Stimulated activated CD8-positive, alpha-beta memory T cell treated with anti-CD3 and anti-CD28 coated beads, Interleukin-2, amount 100 ng/mL, for 48 hours (primary cell): ENCODE measurements at regions not wholly inside any gene's neighbourhood (a gene's known extent, or its start where the extent isn't known, plus 50 kb on each side); places are given as distances from the start of the nearest gene placed in this dataset.

Source experiments
- DNase-seq, 2 donors: peaks; one replicate each; pipeline ENCODE4 v3.0.0-alpha.2; 2020; ENCODE audit warnings: low read depth in 2 of 2

- no peak for DNase-seq
Measured at GRCh38 chr22:49197986-49198704, 629.5 kb downstream of the BRD1 start.

DNA sequence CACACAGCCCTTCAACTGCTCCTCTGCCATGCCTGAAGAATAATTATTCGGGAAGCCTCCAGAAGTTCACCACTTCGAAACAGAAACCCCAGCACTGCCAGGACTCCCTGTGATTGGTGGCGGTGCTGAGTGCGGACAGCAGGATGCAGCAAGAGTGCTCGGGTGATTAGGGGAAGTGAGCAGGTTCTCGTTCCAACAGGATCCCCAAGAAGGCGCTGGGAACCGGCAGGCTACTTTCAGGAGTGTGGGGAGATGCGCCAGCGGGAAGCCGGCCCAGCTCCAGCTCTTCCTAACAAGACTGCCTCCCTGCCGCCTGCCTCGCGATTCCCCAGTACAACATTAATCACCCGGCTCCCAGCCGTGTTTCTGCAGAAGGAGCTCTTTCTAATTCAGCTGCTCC, 630.2 kb downstream of the BRD1 start:
- no peak for DNase-seq

DNA sequence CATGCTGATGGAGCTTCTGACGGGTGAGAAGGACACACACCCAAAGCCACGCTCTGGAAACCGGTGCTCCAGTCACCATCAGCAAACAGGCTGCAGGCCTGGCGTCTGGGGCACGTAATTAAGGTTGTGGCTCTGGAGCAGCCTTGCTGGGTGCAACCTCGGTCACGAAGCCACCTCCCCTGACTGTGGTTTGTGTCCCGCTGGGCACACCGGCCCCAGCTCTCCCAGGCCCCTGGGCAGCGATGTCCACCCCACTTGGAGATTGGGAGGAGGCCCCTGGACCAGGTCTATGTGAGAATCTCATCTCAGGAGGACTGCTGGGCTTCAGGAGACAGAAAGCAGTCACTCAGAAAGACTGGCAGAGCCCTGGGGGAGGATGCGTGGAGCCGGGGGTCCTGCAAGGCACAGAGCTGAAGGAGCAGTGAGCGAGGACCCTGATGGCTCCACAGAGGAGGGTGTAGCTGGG, 631.6 kb downstream of the BRD1 start:
- no peak for DNase-seq

DNA sequence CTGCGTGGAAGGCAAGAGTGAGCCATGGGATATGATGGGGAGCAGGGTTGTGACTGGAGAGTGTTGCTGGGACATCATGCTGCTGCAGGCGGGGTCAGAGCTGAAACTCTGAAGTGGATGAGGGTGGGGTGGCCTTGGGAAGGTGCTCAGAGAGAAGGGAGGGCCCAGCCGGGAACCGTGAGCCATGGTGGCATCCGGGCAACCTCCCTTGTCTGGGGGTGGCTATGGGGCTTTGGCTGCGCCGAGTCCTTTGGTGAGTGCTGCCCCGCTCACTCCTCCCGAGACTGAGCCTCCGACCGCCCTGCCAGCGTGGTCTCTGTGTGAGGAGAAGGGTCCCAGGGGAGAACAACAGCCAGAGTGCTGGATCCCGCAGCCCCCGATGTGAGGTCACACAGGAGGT, 632.0 kb downstream of the BRD1 start:
- DNase-seq = no peak

DNA sequence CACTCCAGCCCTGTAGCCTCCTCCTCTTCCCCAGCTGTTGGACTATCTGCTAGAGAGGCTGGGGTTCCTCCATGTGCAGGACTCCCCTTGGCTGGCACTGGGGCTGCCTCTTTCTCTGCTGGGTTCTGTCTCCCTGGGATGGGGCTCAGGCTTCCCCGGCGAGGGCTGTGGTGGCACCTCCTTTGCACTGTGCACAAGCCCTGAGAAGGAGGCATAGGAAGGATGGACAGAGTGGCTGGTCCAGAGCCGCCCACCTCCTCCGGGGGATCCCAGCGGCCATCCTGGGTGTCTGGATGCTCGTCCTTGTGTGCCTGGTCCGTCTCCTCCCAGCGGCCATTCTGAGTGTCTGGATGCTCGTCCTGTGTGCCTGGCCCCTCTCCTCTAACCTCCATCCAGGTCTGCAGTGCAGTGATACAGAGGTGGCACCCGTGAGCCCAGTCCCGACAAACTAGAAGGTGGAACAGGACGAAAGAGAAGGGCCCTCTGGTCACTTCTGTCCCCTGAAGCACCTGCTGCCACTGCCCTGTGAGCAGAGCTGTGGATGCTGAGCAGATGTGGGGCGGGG, 633.7 kb downstream of the BRD1 start:
- no peak for DNase-seq

- DNase-seq = no peak
Measured at GRCh38 chr22:49193348-49193747, 634.3 kb downstream of the BRD1 start.

DNA sequence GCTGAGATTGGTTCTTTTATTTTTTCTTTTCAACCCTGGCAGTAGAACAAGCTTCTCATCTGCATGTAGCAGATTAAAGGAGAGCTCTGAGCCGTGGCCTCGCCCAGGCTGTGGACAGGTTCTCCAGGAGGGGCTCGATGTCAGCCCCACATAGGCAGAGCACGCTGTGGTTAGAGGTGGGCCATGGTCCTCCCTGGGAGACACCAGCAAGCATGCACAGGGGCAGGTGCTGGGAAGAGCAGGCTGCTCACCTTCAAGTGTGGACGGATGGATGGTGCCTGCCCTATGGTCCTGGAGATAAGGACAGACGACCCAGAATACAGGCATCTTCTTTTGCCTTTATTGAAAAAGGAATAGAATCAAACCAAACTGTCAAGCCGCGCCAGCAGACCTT, 634.8 kb downstream of the BRD1 start:
- DNase-seq = no peak

DNA sequence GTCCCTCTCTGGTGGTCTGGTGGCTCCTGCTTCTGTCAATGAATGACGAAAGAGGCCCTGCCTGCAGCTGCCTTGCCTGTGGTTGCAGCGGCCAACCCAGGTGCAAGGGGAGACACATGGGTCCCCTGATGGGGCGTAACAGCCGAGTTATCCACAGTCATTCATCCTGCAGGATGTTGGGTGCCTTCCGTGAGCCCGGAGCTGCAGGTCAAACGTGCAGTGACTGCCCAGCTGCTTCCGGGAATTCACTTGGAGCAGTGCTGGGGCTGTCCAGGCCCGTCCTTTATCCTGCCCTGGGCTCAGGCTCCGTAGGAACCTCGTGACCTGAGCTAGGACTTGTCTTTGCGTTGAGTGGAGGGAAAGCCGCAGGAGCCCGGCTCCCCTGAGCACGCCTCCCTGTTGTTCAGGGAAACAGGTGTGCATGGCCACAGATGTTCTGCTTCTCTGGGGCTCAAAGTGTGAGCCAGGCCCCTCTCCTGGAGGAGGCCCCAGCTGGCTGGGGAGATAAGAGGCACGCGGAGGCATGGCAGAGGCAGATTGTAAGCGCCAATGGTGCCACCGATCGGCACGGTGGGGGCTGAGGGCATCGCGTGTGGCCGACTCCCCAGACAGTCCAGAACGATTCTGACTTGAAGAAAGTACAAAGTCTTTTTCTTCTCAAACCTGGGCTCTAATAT, 635.4 kb downstream of the BRD1 start:
- no peak for DNase-seq

GRCh38 chr22:49191506-49191980, 636.1 kb downstream of the BRD1 start:
- no peak for DNase-seq

GRCh38 chr22:49190816-49191505, 636.7 kb downstream of the BRD1 start:
- no peak for DNase-seq

GRCh38 chr22:49189871-49190270, 637.8 kb downstream of the BRD1 start:
- DNase-seq = no peak

GRCh38 chr22:49188591-49188990, 639.1 kb downstream of the BRD1 start:
- DNase-seq = no peak

- no peak for DNase-seq
Measured at GRCh38 chr22:49188091-49188490, 639.6 kb downstream of the BRD1 start.

GRCh38 chr22:49186762-49187161, 640.9 kb downstream of the BRD1 start:
- DNase-seq = no peak

GRCh38 chr22:49186293-49186692, 641.4 kb downstream of the BRD1 start:
- DNase-seq = no peak

DNA sequence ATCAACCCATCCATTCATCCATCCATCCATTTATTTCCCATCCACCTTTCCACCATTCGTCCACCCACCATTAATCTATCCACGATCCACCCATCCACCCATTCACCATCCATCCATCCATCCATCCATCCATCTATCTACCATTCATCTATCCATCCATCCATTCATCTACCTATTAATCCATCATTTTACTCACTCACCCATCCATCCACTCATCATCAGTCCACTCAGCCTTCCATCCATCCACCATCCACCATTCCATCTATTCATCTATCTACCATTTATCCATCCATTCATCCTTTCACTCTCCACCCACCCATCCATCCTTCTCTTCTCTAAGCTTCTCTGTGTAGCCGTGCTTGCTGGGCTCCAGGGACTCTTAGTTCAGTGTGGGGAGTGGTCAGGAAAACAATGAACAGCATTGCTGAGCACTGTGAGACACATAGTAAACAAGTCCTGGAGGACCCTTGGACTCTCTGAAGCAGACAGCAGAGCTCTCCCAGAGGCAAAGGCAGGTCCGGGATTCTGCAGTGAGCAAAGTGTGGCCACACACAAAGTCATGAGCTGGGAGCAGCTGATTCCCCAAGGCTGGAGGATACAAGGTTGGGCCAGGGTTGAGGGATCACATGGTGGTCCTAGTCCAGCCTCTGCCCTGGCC, 642.2 kb downstream of the BRD1 start:
- no peak for DNase-seq

GRCh38 chr22:49184736-49185135, 642.9 kb downstream of the BRD1 start:
- no peak for DNase-seq

GRCh38 chr22:49183826-49184216, 643.9 kb downstream of the BRD1 start:
- DNase-seq = no peak

DNA sequence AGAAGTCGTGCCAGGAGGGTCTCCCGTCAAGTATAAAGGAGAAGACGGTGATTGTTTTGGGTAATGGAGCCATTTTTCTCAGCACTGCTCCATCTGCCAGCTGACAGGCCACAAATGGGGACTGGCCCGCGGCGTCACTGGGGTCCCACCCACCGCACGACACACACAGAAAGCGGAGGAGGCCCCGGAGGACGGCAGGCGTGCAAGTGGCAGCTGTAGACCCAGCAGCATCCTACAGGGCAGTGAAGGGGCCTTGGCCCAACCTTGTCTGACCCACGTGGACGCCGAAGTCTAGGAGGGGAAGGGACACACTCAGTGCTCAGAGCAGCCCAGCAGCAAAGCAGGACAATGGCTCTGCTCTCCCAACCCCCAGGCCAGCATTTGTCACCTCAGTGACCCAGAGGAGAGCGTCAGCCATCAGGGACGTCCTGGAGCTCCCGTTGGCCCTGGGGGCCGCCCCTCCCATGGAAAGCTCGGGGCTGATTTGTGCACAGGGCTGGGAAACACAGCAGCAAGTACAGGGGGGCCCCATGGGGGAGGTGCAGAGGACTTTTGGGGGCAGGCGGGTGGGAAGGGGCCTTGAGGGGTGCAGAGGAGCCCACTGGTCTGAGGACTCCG, 644.4 kb downstream of the BRD1 start:
- no peak for DNase-seq

- DNase-seq = no peak
Measured at GRCh38 chr22:49182416-49182815, 645.3 kb downstream of the BRD1 start.

DNA sequence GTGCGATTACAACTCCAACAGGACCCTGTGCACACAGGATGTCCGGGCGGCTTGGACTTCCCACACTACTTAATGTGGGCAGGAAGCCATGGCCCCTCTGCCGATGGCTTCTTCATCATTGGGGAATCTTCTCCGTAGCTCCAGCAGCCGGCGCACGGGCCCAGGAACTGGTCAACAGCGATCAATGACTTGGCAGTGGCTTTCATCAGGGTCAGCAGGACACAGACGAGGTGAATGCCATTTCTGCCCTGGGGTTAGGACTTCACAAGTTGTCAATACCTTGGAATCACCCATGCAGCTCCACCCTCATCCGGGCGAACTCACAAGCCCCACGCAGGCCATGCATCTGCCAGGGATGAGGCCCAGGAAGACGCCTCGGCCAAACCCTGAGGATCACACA, 645.7 kb downstream of the BRD1 start:
- DNase-seq = no peak
